GM12892 (cell line): ENCODE measurements at regions not wholly inside any gene's neighbourhood (a gene's known extent, or its start where the extent isn't known, plus 50 kb on each side); places are given as distances from the start of the nearest gene placed in this dataset.

Source experiments
- POLR2A ChIP-seq: IDR thresholded peaks from 2 replicates; pipeline ENCODE4 v1.6.1; 2011; ENCODE audit warnings: low read depth, low read length, control low read depth
- POLR2AphosphoS5 ChIP-seq: IDR thresholded peaks from 2 replicates; pipeline ENCODE4 v1.6.1; 2011; ENCODE audit warnings: low read depth, low read length, control low read depth
- TAF1 ChIP-seq: IDR thresholded peaks from 2 replicates; pipeline ENCODE4 v1.6.1; 2011; ENCODE audit warnings: low read depth, mild to moderate bottlenecking, control low read depth, low read length, borderline replicate concordance

GRCh38 chr5:87776785-87777184 is 364.1 kb upstream of the CCNH start:
- TF ChIP-seq POLR2A (no peak), POLR2AphosphoS5 (no peak), TAF1 (no peak)
